Right kidney (tissue), 1 donor: ENCODE measurements at regions not wholly inside any gene's neighbourhood (a gene's known extent, or its start where the extent isn't known, plus 50 kb on each side); places are given as distances from the start of the nearest gene placed in this dataset.

Experiments
- DNase-seq: peaks from one replicate; pipeline ENCODE4 v3.0.0-alpha.2; 2016

- DNase-seq, result no peak
Observed at GRCh38 chr4:129550281-129550785, 454.4 kb downstream of the C4orf33 start.

GRCh38 chr4:129561280-129561679 is 465.3 kb downstream of the C4orf33 start:
- no peak for DNase-seq

- DNase-seq, result no peak
Observed at GRCh38 chr4:129561886-129562671, 466.1 kb downstream of the C4orf33 start.

- no peak for DNase-seq
Observed at GRCh38 chr4:129565214-129565613, 469.3 kb downstream of the C4orf33 start.

GRCh38 chr4:129570326-129570725 is 474.4 kb downstream of the C4orf33 start:
- no peak for DNase-seq

- no peak for DNase-seq
Observed at GRCh38 chr4:129578336-129578735, 482.4 kb downstream of the C4orf33 start.

- DNase-seq, result no peak
Observed at GRCh38 chr4:129581305-129581704, 485.4 kb downstream of the C4orf33 start.

GRCh38 chr4:129583868-129584267 is 487.9 kb downstream of the C4orf33 start:
- DNase-seq, result no peak

- no peak for DNase-seq
Observed at GRCh38 chr4:129598582-129598981, 502.6 kb downstream of the C4orf33 start.

GRCh38 chr4:129600898-129601297 is 504.9 kb downstream of the C4orf33 start:
- no peak for DNase-seq

GRCh38 chr4:129602447-129602846 is 506.5 kb downstream of the C4orf33 start:
- no peak for DNase-seq

GRCh38 chr4:129603241-129603931 is 507.4 kb downstream of the C4orf33 start:
- no peak for DNase-seq

- no peak for DNase-seq
Observed at GRCh38 chr4:129604632-129605255, 508.8 kb downstream of the C4orf33 start.

GRCh38 chr4:129614611-129615010 is 518.7 kb downstream of the C4orf33 start:
- no peak for DNase-seq

- no peak for DNase-seq
Observed at GRCh38 chr4:129622566-129622965, 526.6 kb downstream of the C4orf33 start.

GRCh38 chr4:129623233-129623875 is 527.4 kb downstream of the C4orf33 start:
- no peak for DNase-seq

GRCh38 chr4:129641179-129641578 is 545.2 kb downstream of the C4orf33 start:
- peak; percentile 5 for DNase-seq

GRCh38 chr4:129645461-129645860 is 549.5 kb downstream of the C4orf33 start:
- no peak for DNase-seq

- DNase-seq, result no peak
Observed at GRCh38 chr4:129668092-129668491, 572.1 kb downstream of the C4orf33 start.

- DNase-seq, result no peak
Observed at GRCh38 chr4:129672941-129673340, 577.0 kb downstream of the C4orf33 start.

- no peak for DNase-seq
Observed at GRCh38 chr4:129675036-129675435, 579.1 kb downstream of the C4orf33 start.

GRCh38 chr4:129676934-129677333 is 581.0 kb downstream of the C4orf33 start:
- DNase-seq, result no peak

- no peak for DNase-seq
Observed at GRCh38 chr4:129682586-129682985, 586.6 kb downstream of the C4orf33 start.
